ENCODE measurements at regions not wholly inside any gene's neighbourhood (a gene's known extent, or its start where the extent isn't known, plus 50 kb on each side); places are given as distances from the start of the nearest gene placed in this dataset.

DNA sequence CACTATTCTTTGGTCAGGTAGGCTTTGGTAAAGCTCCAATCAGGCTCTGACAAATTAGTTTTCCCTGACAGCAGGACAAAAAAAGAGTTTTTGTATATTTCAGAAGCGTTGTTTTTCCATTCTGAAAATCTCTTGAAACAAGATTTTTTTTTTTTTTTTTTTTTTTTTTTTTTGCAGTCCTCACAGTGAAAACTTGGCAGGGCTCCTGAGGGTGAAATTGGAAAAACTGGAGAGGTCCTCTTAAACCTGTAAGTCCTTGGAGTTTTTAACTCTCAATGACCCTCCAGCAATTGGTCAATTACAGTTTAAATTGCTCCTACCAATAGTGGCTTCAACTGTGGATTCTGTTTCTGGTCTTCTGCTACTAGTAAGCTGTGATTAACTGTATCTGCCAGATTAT is 244.5 kb upstream of the PKDCC start:
- TF ChIP-seq POLR2A (IDR thresholded peaks at IDR 0.05): no peak
- TF ChIP-seq, protein P1, sequence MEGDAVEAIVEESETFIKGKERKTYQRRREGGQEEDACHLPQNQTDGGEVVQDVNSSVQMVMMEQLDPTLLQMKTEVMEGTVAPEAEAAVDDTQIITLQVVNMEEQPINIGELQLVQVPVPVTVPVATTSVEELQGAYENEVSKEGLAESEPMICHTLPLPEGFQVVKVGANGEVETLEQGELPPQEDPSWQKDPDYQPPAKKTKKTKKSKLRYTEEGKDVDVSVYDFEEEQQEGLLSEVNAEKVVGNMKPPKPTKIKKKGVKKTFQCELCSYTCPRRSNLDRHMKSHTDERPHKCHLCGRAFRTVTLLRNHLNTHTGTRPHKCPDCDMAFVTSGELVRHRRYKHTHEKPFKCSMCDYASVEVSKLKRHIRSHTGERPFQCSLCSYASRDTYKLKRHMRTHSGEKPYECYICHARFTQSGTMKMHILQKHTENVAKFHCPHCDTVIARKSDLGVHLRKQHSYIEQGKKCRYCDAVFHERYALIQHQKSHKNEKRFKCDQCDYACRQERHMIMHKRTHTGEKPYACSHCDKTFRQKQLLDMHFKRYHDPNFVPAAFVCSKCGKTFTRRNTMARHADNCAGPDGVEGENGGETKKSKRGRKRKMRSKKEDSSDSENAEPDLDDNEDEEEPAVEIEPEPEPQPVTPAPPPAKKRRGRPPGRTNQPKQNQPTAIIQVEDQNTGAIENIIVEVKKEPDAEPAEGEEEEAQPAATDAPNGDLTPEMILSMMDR (IDR thresholded peaks at IDR 0.05): no peak

Measured in thyroid gland (tissue), 4 donors.